ENCODE measurements at regions not wholly inside any gene's neighbourhood (a gene's known extent, or its start where the extent isn't known, plus 50 kb on each side); places are given as distances from the start of the nearest gene placed in this dataset.
"Not testable (repeated sequence)": the region's sequence is repeated elsewhere in the genome, so short reads cannot be mapped to it uniquely, and the experiment has no call there.

- no peak overlapping the region for H3K4me3 ChIP-seq
- in situ Hi-C loops (cut with MboI; ENCODE audit: low pct_unique_long_range_greater_than_20kb in 2 of 9, low sequenced_read_pairs in 9 of 9, unreplicated experiment in 9 of 9): loop anchor here in 1 of 9 experiments (25.0 kb wide), 1 partner anchor 291 kb away; no protein-coding TSS in a partner anchor
- ATAC-seq (replicated peaks in 6 of 8): no peak
- no peaks in the 10 kb centered on the region for H3K4me1 ChIP-seq (replicated peaks in 1 of 2)
- 0 to 92% (median 75%) methylated on average over 1 to 9 of the region's 10 CpGs; no CpG with 5 or more reads in 2 of the 10 experiments for WGBS, 10 experiments
- no peak overlapping the region for H3K27ac ChIP-seq
Measured at GRCh38 chr2:88503771-88504170, 51.3 kb upstream of the FOXI3 start.

GRCh38 chr2:88503359-88503662 lies 50.8 kb upstream of the FOXI3 start:
- WGBS, 10 experiments: 59% methylated on average over 6 of the region's 19 CpGs; no CpG with 5 or more reads in 9 of the 10 experiments
- H3K27ac ChIP-seq; ATAC-seq (replicated peaks in 6 of 8); H3K4me3 ChIP-seq; H3K4me1 ChIP-seq (replicated peaks in 1 of 2): not testable (repeated sequence)
- in situ Hi-C loops (cut with MboI; ENCODE audit: low pct_unique_long_range_greater_than_20kb in 2 of 9, low sequenced_read_pairs in 9 of 9, unreplicated experiment in 9 of 9): loop anchor here in 1 of 9 experiments (25.0 kb wide), 1 partner anchor 291 kb away; no protein-coding TSS in a partner anchor
